ENCODE measurements at regions not wholly inside any gene's neighbourhood (a gene's known extent, or its start where the extent isn't known, plus 50 kb on each side); places are given as distances from the start of the nearest gene placed in this dataset.
"Not testable (repeated sequence)": the region's sequence is repeated elsewhere in the genome, so short reads cannot be mapped to it uniquely, and the experiment has no call there.

GRCh38 chr9:93809204-93809940 lies 145.8 kb downstream of the BARX1 start:
- DNase-seq: no peak

GRCh38 chr9:93808115-93809029 lies 146.8 kb downstream of the BARX1 start:
- DNase-seq: no peak

GRCh38 chr9:93807166-93808074 lies 147.7 kb downstream of the BARX1 start:
- DNase-seq: no peak

GRCh38 chr9:93801581-93802284 lies 153.4 kb downstream of the BARX1 start:
- DNase-seq: no peak

- no peak for DNase-seq
Measured at GRCh38 chr9:93801120-93801519, 154.0 kb downstream of the BARX1 start.

- DNase-seq: no peak
Measured at GRCh38 chr9:93792358-93792757, 162.8 kb downstream of the BARX1 start.

GRCh38 chr9:93786204-93786603 lies 169.0 kb downstream of the BARX1 start:
- DNase-seq: no peak

GRCh38 chr9:93776873-93777272 lies 178.3 kb downstream of the BARX1 start:
- no peak for DNase-seq

GRCh38 chr9:93776256-93776655 lies 178.9 kb downstream of the BARX1 start:
- DNase-seq: no peak

GRCh38 chr9:93774331-93775102 lies 180.6 kb downstream of the BARX1 start:
- no peak for DNase-seq

- no peak for DNase-seq
Measured at GRCh38 chr9:93771276-93771675, 183.9 kb downstream of the BARX1 start.

- no peak for DNase-seq
Measured at GRCh38 chr9:93761822-93762221, 185.4 kb downstream of the PHF2 start.

GRCh38 chr9:93750045-93750444 lies 173.7 kb downstream of the PHF2 start:
- DNase-seq: no peak

GRCh38 chr9:93748827-93749226 lies 172.4 kb downstream of the PHF2 start:
- DNase-seq: not testable (repeated sequence)

GRCh38 chr9:93731963-93732362 lies 155.6 kb downstream of the PHF2 start:
- DNase-seq: no peak

GRCh38 chr9:93730648-93731047 lies 154.3 kb downstream of the PHF2 start:
- DNase-seq: no peak

GRCh38 chr9:93730217-93730616 lies 153.8 kb downstream of the PHF2 start:
- DNase-seq: no peak
